GM18951 (cell line): ENCODE measurements at regions not wholly inside any gene's neighbourhood (a gene's known extent, or its start where the extent isn't known, plus 50 kb on each side); places are given as distances from the start of the nearest gene placed in this dataset.

ENCODE experiments used
- POLR2A ChIP-seq: IDR thresholded peaks from 4 replicates; pipeline ENCODE4 v1.6.1; 2011; ENCODE audit warnings: mild to moderate bottlenecking; ENCODE audit not compliant: insufficient read length, insufficient read depth; ENCODE audit errors: extremely low read depth
- in situ Hi-C: fragments of 300-500 bp; cut with MboI; formaldehyde crosslinking; loops from one replicate; pipeline ENCODE4 v1.12.0; 2022; ENCODE audit warnings: low sequenced_read_pairs, mixed read lengths, inconsistent platforms; ENCODE audit not compliant: unreplicated experiment

GRCh38 chr6:1126036-1126435, 185.9 kb upstream of the FOXQ1 start:
- in situ Hi-C loops, result no loop called here
- no peak for TF ChIP-seq POLR2A

- no peak for TF ChIP-seq POLR2A
- in situ Hi-C loops, result no loop called here
Measured at GRCh38 chr6:1125297-1125696, 186.6 kb upstream of the FOXQ1 start.

- TF ChIP-seq POLR2A, result no peak
- in situ Hi-C loops, result no loop called here
Measured at GRCh38 chr6:1124885-1125284, 187.0 kb upstream of the FOXQ1 start.

- no peak for TF ChIP-seq POLR2A
- in situ Hi-C loops, result no loop called here
Measured at GRCh38 chr6:1123386-1124375, 188.2 kb upstream of the FOXQ1 start.

- no peak for TF ChIP-seq POLR2A
- in situ Hi-C loops, result no loop called here
Measured at GRCh38 chr6:1122083-1122482, 189.8 kb upstream of the FOXQ1 start.

- TF ChIP-seq POLR2A, result no peak
- in situ Hi-C loops, result no loop called here
Measured at GRCh38 chr6:1118287-1118647, 193.6 kb upstream of the FOXQ1 start.

- in situ Hi-C loops, result no loop called here
- TF ChIP-seq POLR2A, result no peak
Measured at GRCh38 chr6:1117530-1118286, 194.2 kb upstream of the FOXQ1 start.

- in situ Hi-C loops, result no loop called here
- TF ChIP-seq POLR2A, result no peak
Measured at GRCh38 chr6:1116149-1116548, 195.7 kb upstream of the FOXQ1 start.

- in situ Hi-C loops, result no loop called here
- no peak for TF ChIP-seq POLR2A
Measured at GRCh38 chr6:1113916-1114540, 197.9 kb upstream of the FOXQ1 start.

GRCh38 chr6:1111361-1111760, 200.5 kb upstream of the FOXQ1 start:
- in situ Hi-C loops, result no loop called here
- no peak for TF ChIP-seq POLR2A

- in situ Hi-C loops, result no loop called here
- no peak for TF ChIP-seq POLR2A
Measured at GRCh38 chr6:1110941-1111349, 201.0 kb upstream of the FOXQ1 start.

- in situ Hi-C loops, result no loop called here
- TF ChIP-seq POLR2A, result no peak
Measured at GRCh38 chr6:1110164-1110563, 201.7 kb upstream of the FOXQ1 start.

- in situ Hi-C loops, result no loop called here
- TF ChIP-seq POLR2A, result no peak
Measured at GRCh38 chr6:1109134-1109533, 202.8 kb upstream of the FOXQ1 start.
